ENCODE measurements at regions not wholly inside any gene's neighbourhood (a gene's known extent, or its start where the extent isn't known, plus 50 kb on each side); places are given as distances from the start of the nearest gene placed in this dataset.

GRCh38 chr5:3944930-3945329 is 349.3 kb downstream of the IRX1 start:
- Histone ChIP-seq H4K20me1 (ENCODE audit: control insufficient read depth, insufficient read depth, insufficient read length) (no peaks in the 10 kb centered on the region), H4K91ac (ENCODE audit: insufficient read length, low read depth, low read length) (no peak overlapping the region), H3K27me3 (ENCODE audit: insufficient read depth, low read length) (no peaks in the 10 kb centered on the region), H3K18ac (ENCODE audit: insufficient read length, low read depth, low read length) (no peak overlapping the region), H2AK5ac (ENCODE audit: insufficient read length, low read length) (no peak overlapping the region), H2BK20ac (ENCODE audit: low read depth, low read length, poor library complexity, severe bottlenecking) (no peak overlapping the region), H3K4ac (ENCODE audit: low read depth, low read length) (no peak overlapping the region), H2AFZ (ENCODE audit: low read length) (no peak overlapping the region), H2BK5ac (ENCODE audit: insufficient read length, low read length) (no peak overlapping the region), H3K79me2 (ENCODE audit: insufficient read depth, low read length) (no peaks in the 10 kb centered on the region), H3K14ac (ENCODE audit: insufficient read depth, low read length) (no peak overlapping the region), H3K9me3 (ENCODE audit: control insufficient read depth, low read depth, low read length) (no peaks in the 10 kb centered on the region), H3K56ac (ENCODE audit: insufficient read length, low read depth, low read length) (no peak overlapping the region), H3K79me1 (ENCODE audit: insufficient read depth, low read depth, low read length, poor library complexity, severe bottlenecking) (no peaks in the 10 kb centered on the region), H3K23me2 (ENCODE audit: insufficient read length, low read depth, low read length, poor library complexity, severe bottlenecking) (no peaks in the 10 kb centered on the region), H4K8ac (replicated peaks; ENCODE audit: insufficient read length, low read depth, low read length) (no peak overlapping the region), H3K4me2 (ENCODE audit: insufficient read depth, insufficient read length, low read length) (no peak overlapping the region), H3K4me1 (ENCODE audit: insufficient read depth, low read length) (no peaks in the 10 kb centered on the region), H3K27ac (ENCODE audit: insufficient read length, low read depth, low read length) (no peak overlapping the region), H3T11ph (ENCODE audit: low read length) (no peak overlapping the region), H3K9ac (ENCODE audit: extremely low read depth, insufficient read length, low read length) (no peak overlapping the region), H2BK120ac (ENCODE audit: low read depth, low read length, poor library complexity, severe bottlenecking) (no peak overlapping the region), H3K23ac (ENCODE audit: insufficient read length, low read depth, low read length) (no peak overlapping the region), H4K5ac (ENCODE audit: insufficient read length, low read depth, low read length) (no peak overlapping the region), H2BK15ac (ENCODE audit: low read depth, low read length) (no peak overlapping the region), H2BK12ac (ENCODE audit: insufficient read length, low read depth, low read length) (no peak overlapping the region)
- no CpG with 5 or more reads among the region's 13 CpGs for WGBS (ENCODE audit: extremely low coverage, insufficient read length, low lambda C conversion rate)
- DNase-seq: no peak
- Mint-ChIP-seq H3K36me3 (ENCODE audit: insufficient read depth in 1 of 3, low read depth in 3 of 3) (no peaks in the 10 kb centered on the region), H3K4me1 (0 out of 4 replicates have a peak, but pooled peaks cover 0 to 4% of the 10 kb centered on the region in 2 experiments), H3K27ac (no peak overlapping the region), H3K9me3 (peaks cover 0 to 7% of the 10 kb centered on the region in 2 experiments; a peak in 3 of 5 replicates), H3K4me3 (no peak overlapping the region), H3K27me3 (ENCODE audit: low read depth) (no peaks in the 10 kb centered on the region)
- no peak for TF ChIP-seq CTCF (conservative IDR thresholded peaks at IDR 0.05)

Measured in H9 (cell line).